ENCODE measurements at regions not wholly inside any gene's neighbourhood (a gene's known extent, or its start where the extent isn't known, plus 50 kb on each side); places are given as distances from the start of the nearest gene placed in this dataset.

DNA sequence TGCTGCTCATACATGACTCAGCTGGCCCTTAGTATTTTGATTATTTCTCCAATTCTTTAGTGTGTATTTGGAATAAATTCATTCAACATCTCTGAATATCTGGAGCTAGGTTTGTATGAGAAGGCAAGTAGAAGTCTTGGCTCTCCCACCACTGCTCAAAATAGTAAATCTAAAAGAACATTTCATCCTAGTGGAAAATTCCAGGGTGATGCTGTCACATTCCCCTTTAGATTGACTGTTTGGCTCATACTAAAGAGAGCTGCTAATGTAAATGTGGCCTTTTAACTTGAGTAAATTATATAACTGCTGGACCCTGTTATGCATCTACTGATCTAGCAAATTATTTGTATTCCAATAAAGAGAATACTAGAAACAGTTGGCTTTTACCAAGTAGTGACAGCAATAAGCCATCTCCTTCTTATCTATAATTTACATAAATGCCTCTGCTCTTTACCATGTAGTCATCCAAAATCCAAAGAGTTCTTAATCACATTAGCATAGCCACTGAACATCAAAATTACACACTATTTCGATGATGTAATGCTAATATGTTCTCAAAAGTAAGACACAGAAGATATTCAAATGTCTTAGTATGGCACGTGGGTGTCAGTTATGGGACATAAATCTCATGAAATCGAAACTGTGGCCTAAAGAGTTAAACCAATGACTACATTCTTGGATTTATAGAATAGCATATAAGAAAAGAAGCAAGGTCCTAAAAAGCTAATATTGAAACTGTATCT lies 86.9 kb upstream of the KCND2 start:
- Histone ChIP-seq H3K27ac (ENCODE audit: low read length) (no peak overlapping the region), H3F3A (ENCODE audit: insufficient read depth, low read length, poor library complexity, severe bottlenecking) (no peaks in the 10 kb centered on the region), H2AFZ (ENCODE audit: low read depth, low read length) (no peak overlapping the region), H3K36me3 (ENCODE audit: insufficient read depth, low read length) (no peaks in the 10 kb centered on the region), H3K9ac (ENCODE audit: low read length) (no peak overlapping the region), H3K79me2 (replicated peaks; ENCODE audit: insufficient read depth, low read length) (no peaks in the 10 kb centered on the region), H3K27me3 (ENCODE audit: insufficient read depth, low read depth, low read length) (no peaks in the 10 kb centered on the region), H3K4me3 (ENCODE audit: low read length) (no peak overlapping the region), H3K9me3 (ENCODE audit: low read length) (no peaks in the 10 kb centered on the region), H3K9me2 (ENCODE audit: insufficient read depth, low read length) (no peaks in the 10 kb centered on the region), H4K20me1 (ENCODE audit: insufficient read depth) (no peaks in the 10 kb centered on the region), H3K4me2 (ENCODE audit: low read length) (no peak overlapping the region)
- no peak for TF ChIP-seq SMC3 (conservative IDR thresholded peaks at IDR 0.05; ENCODE audit: poor library complexity)
- no peak for TF ChIP-seq RAD21 (conservative IDR thresholded peaks at IDR 0.05)
- TF ChIP-seq, protein P1, sequence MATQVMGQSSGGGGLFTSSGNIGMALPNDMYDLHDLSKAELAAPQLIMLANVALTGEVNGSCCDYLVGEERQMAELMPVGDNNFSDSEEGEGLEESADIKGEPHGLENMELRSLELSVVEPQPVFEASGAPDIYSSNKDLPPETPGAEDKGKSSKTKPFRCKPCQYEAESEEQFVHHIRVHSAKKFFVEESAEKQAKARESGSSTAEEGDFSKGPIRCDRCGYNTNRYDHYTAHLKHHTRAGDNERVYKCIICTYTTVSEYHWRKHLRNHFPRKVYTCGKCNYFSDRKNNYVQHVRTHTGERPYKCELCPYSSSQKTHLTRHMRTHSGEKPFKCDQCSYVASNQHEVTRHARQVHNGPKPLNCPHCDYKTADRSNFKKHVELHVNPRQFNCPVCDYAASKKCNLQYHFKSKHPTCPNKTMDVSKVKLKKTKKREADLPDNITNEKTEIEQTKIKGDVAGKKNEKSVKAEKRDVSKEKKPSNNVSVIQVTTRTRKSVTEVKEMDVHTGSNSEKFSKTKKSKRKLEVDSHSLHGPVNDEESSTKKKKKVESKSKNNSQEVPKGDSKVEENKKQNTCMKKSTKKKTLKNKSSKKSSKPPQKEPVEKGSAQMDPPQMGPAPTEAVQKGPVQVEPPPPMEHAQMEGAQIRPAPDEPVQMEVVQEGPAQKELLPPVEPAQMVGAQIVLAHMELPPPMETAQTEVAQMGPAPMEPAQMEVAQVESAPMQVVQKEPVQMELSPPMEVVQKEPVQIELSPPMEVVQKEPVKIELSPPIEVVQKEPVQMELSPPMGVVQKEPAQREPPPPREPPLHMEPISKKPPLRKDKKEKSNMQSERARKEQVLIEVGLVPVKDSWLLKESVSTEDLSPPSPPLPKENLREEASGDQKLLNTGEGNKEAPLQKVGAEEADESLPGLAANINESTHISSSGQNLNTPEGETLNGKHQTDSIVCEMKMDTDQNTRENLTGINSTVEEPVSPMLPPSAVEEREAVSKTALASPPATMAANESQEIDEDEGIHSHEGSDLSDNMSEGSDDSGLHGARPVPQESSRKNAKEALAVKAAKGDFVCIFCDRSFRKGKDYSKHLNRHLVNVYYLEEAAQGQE (IDR thresholded peaks at IDR 0.05; ENCODE audit: borderline replicate concordance): no peak
- no peak for TF ChIP-seq POLR2AphosphoS5 (IDR thresholded peaks at IDR 0.05)
- TF ChIP-seq EP300 (conservative IDR thresholded peaks at IDR 0.05; ENCODE audit: poor library complexity, severe bottlenecking): no peak
- TF ChIP-seq TAF1 (IDR thresholded peaks at IDR 0.05; ENCODE audit: low read depth): no peak
- TF ChIP-seq EZH2 (IDR thresholded peaks at IDR 0.05; ENCODE audit: borderline replicate concordance, insufficient read depth, low read length, poor library complexity, severe bottlenecking): no peak
- TF ChIP-seq, protein P2, sequence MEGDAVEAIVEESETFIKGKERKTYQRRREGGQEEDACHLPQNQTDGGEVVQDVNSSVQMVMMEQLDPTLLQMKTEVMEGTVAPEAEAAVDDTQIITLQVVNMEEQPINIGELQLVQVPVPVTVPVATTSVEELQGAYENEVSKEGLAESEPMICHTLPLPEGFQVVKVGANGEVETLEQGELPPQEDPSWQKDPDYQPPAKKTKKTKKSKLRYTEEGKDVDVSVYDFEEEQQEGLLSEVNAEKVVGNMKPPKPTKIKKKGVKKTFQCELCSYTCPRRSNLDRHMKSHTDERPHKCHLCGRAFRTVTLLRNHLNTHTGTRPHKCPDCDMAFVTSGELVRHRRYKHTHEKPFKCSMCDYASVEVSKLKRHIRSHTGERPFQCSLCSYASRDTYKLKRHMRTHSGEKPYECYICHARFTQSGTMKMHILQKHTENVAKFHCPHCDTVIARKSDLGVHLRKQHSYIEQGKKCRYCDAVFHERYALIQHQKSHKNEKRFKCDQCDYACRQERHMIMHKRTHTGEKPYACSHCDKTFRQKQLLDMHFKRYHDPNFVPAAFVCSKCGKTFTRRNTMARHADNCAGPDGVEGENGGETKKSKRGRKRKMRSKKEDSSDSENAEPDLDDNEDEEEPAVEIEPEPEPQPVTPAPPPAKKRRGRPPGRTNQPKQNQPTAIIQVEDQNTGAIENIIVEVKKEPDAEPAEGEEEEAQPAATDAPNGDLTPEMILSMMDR (IDR thresholded peaks at IDR 0.05; ENCODE audit: poor library complexity, severe bottlenecking): no peak
- no peak for TF ChIP-seq MXI1 (conservative IDR thresholded peaks at IDR 0.05; ENCODE audit: poor library complexity, severe bottlenecking)

DNA sequence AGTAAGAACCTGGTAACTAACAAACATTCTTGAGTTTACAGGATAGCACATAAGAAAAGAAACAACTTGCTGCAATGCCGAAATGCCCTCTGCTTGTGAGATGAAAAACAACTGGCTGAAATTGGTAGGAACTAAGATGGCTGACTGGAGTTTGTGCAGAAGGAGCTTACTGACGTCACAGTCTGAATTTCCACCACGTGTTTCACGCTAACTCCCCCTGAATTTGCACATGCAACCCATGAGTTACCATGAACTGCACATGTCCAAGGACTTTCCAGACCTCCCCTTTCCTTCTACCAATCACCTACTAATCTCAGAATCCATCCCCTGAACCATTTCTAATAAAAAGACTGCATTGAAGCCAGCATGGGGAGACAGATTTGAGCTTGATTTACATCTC lies 86.3 kb upstream of the KCND2 start:
- H3K9me3 ChIP-seq (ENCODE audit: low read length): no peaks in the 10 kb centered on the region
- H3F3A ChIP-seq (ENCODE audit: insufficient read depth, low read length, poor library complexity, severe bottlenecking): no peaks in the 10 kb centered on the region
- no peak overlapping the region for H3K9ac ChIP-seq (ENCODE audit: low read length)
- no peak overlapping the region for H3K4me3 ChIP-seq (ENCODE audit: low read length)
- no peak for TF ChIP-seq RAD21 (conservative IDR thresholded peaks at IDR 0.05)
- TF ChIP-seq, protein P2 (IDR thresholded peaks at IDR 0.05; ENCODE audit: poor library complexity, severe bottlenecking): no peak
- TF ChIP-seq, protein P1 (IDR thresholded peaks at IDR 0.05; ENCODE audit: borderline replicate concordance): no peak
- no peak for TF ChIP-seq TAF1 (IDR thresholded peaks at IDR 0.05; ENCODE audit: low read depth)
- H4K20me1 ChIP-seq (ENCODE audit: insufficient read depth): no peaks in the 10 kb centered on the region
- no peak overlapping the region for H2AFZ ChIP-seq (ENCODE audit: low read depth, low read length)
- no peaks in the 10 kb centered on the region for H3K27me3 ChIP-seq (ENCODE audit: insufficient read depth, low read depth, low read length)
- H3K9me2 ChIP-seq (ENCODE audit: insufficient read depth, low read length): no peaks in the 10 kb centered on the region
- H3K4me2 ChIP-seq (ENCODE audit: low read length): no peak overlapping the region
- H3K79me2 ChIP-seq (replicated peaks; ENCODE audit: insufficient read depth, low read length): no peaks in the 10 kb centered on the region
- H3K27ac ChIP-seq (ENCODE audit: low read length): no peak overlapping the region
- H3K36me3 ChIP-seq (ENCODE audit: insufficient read depth, low read length): no peaks in the 10 kb centered on the region

Data from neural cell (in vitro differentiated cells).